Hematopoietic multipotent progenitor cell treated with erythropoietin and hydrocortisone succinate and interleukin-3 and kit ligand, for 4 days (in vitro differentiated cells): ENCODE measurements at regions not wholly inside any gene's neighbourhood (a gene's known extent, or its start where the extent isn't known, plus 50 kb on each side); places are given as distances from the start of the nearest gene placed in this dataset.

ENCODE experiments used
- DNase-seq: peaks from one replicate; pipeline ENCODE4 v3.0.0-alpha.2; 2015

- DNase-seq, result no peak
Observed at GRCh38 chr18:76594966-76595365, 99.9 kb upstream of the ZNF516 start.

- no peak for DNase-seq
Observed at GRCh38 chr18:76593843-76594242, 98.8 kb upstream of the ZNF516 start.

- no peak for DNase-seq
Observed at GRCh38 chr18:76592981-76593381, 97.9 kb upstream of the ZNF516 start.

- no peak for DNase-seq
Observed at GRCh38 chr18:76592096-76592495, 97.1 kb upstream of the ZNF516 start.

- DNase-seq, result no peak
Observed at GRCh38 chr18:76589866-76590265, 94.8 kb upstream of the ZNF516 start.

- DNase-seq, result peak; percentile 36
Observed at GRCh38 chr18:76589316-76589715, 94.3 kb upstream of the ZNF516 start.

GRCh38 chr18:76588601-76589226 lies 93.7 kb upstream of the ZNF516 start:
- DNase-seq, result peak; percentile 67

- no peak for DNase-seq
Observed at GRCh38 chr18:76587879-76588271, 92.8 kb upstream of the ZNF516 start.

GRCh38 chr18:76587147-76587878 lies 92.3 kb upstream of the ZNF516 start:
- DNase-seq, result no peak

- DNase-seq, result no peak
Observed at GRCh38 chr18:76584414-76585310, 89.6 kb upstream of the ZNF516 start.

GRCh38 chr18:76581261-76581660 lies 86.2 kb upstream of the ZNF516 start:
- no peak for DNase-seq

- DNase-seq, result no peak
Observed at GRCh38 chr18:76580288-76580962, 85.4 kb upstream of the ZNF516 start.

GRCh38 chr18:76579301-76579695 lies 84.3 kb upstream of the ZNF516 start:
- no peak for DNase-seq

- no peak for DNase-seq
Observed at GRCh38 chr18:76578571-76579300, 83.7 kb upstream of the ZNF516 start.

- DNase-seq, result peak; percentile 51
Observed at GRCh38 chr18:76573325-76574025, 78.4 kb upstream of the ZNF516 start.

GRCh38 chr18:76572518-76573247 lies 77.6 kb upstream of the ZNF516 start:
- DNase-seq, result peak; percentile 31

- no peak for DNase-seq
Observed at GRCh38 chr18:76571689-76572088, 76.6 kb upstream of the ZNF516 start.

- no peak for DNase-seq
Observed at GRCh38 chr18:76570856-76571255, 75.8 kb upstream of the ZNF516 start.

- DNase-seq, result no peak
Observed at GRCh38 chr18:76569644-76570419, 74.8 kb upstream of the ZNF516 start.

- DNase-seq, result peak; percentile 38
Observed at GRCh38 chr18:76568731-76569130, 73.7 kb upstream of the ZNF516 start.
